Lower leg skin (tissue), 3 donors: ENCODE measurements at regions not wholly inside any gene's neighbourhood (a gene's known extent, or its start where the extent isn't known, plus 50 kb on each side); places are given as distances from the start of the nearest gene placed in this dataset.

Experiments
- POLR2A ChIP-seq, 2 donors: fragments of 450-650 bp; IDR thresholded peaks; one replicate each; pipeline ENCODE4 v1.6.1; 2016 to 2017; ENCODE audit warnings: antibody characterized with exemption in 2 of 2, mild to moderate bottlenecking in 1 of 2, moderate library complexity in 1 of 2
- TF ChIP-seq, protein P1 (sequence below), 3 donors: fragments of 450-650 bp; IDR thresholded peaks; one replicate each; pipeline ENCODE4 v1.5.1; 2016; ENCODE audit warnings: antibody characterized with exemption in 3 of 3, mild to moderate bottlenecking in 3 of 3, moderate library complexity in 2 of 3

- TF ChIP-seq POLR2A (IDR thresholded peaks at IDR 0.05): no peak
- TF ChIP-seq, protein P1, sequence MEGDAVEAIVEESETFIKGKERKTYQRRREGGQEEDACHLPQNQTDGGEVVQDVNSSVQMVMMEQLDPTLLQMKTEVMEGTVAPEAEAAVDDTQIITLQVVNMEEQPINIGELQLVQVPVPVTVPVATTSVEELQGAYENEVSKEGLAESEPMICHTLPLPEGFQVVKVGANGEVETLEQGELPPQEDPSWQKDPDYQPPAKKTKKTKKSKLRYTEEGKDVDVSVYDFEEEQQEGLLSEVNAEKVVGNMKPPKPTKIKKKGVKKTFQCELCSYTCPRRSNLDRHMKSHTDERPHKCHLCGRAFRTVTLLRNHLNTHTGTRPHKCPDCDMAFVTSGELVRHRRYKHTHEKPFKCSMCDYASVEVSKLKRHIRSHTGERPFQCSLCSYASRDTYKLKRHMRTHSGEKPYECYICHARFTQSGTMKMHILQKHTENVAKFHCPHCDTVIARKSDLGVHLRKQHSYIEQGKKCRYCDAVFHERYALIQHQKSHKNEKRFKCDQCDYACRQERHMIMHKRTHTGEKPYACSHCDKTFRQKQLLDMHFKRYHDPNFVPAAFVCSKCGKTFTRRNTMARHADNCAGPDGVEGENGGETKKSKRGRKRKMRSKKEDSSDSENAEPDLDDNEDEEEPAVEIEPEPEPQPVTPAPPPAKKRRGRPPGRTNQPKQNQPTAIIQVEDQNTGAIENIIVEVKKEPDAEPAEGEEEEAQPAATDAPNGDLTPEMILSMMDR (IDR thresholded peaks at IDR 0.05): no peak
These were observed 750.6 kb upstream of the PCDH15 start for GRCh38 chr10:55551603-55552002.
